Neural cell (in vitro differentiated cells): ENCODE measurements at regions not wholly inside any gene's neighbourhood (a gene's known extent, or its start where the extent isn't known, plus 50 kb on each side); places are given as distances from the start of the nearest gene placed in this dataset.

Experiments used
- CTCF ChIP-seq: fragments of 450-650 bp; IDR thresholded peaks from 2 replicates; pipeline ENCODE4 v1.5.1; 2014; ENCODE audit warnings: antibody characterized with exemption, mild to moderate bottlenecking, moderate library complexity; ENCODE audit not compliant: poor library complexity, severe bottlenecking
- EP300 ChIP-seq: fragments of 450-650 bp; conservative IDR thresholded peaks from 2 replicates; pipeline ENCODE4 v1.6.1; 2014; ENCODE audit warnings: antibody characterized with exemption, mild to moderate bottlenecking, moderate library complexity; ENCODE audit not compliant: poor library complexity, severe bottlenecking
- EZH2 ChIP-seq: fragments of 200-600, 300-800 bp; shearing (Covaris generic), sonication (generic); IDR thresholded peaks from 2 replicates; pipeline ENCODE4 v1.6.1; 2014; ENCODE audit warnings: antibody characterized with exemption, low read length, borderline replicate concordance, mild to moderate bottlenecking; ENCODE audit not compliant: insufficient read depth, poor library complexity, severe bottlenecking

DNA sequence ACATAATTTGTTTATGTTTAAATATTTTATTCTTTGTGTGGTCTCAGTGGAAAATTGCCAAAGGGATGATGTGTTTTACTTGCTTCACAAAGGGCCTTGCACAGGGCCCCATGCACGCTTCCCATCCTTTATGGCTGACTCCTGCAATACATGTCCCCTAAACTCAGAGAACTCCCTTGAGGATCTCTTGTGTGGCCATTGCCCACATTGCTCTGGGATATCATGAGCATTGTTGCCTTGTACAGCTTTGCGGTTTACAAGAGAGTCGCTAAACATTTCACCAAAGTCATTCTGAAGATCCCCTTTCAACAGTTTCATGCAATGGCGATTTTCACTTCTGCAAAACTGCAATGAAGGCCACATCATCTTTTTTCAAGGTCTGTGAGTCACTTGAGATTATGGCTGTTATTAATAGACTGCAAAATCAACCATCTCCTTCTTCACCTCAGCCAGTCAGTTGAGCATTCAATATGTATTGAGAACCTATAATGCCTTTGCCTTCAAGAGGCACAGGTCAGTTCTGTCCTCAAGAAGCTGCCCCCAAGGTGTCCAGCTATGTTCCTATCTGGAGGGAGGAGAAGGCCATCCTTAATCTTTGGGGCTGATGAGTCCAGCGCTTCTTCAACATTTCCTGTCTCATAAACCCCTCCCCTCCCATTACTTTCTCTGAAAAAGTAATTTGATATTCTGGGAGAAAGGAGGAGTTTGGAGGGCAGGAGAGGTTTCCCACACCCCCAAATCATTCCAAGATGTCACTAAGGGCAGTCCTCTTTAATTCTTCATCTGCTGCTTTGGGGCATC is 108.1 kb downstream of the CCDC71L start:
- no peak for TF ChIP-seq EZH2
- no peak for TF ChIP-seq CTCF
- no peak for TF ChIP-seq EP300
